Heart right ventricle (tissue), 16 donors: ENCODE measurements at regions not wholly inside any gene's neighbourhood (a gene's known extent, or its start where the extent isn't known, plus 50 kb on each side); places are given as distances from the start of the nearest gene placed in this dataset.

ENCODE experiments used
- ATAC-seq, 8 donors: fragments of 200-7000 bp; cut with Tn5 transposase; one replicate each; pipeline ENCODE4 v1.9.1; 2020; ENCODE audit warnings: mild to moderate bottlenecking in 8 of 8, moderate library complexity in 8 of 8, moderate number of reproducible peaks in 1 of 8
- DNase-seq, 2 donors: peaks; one replicate each; pipeline ENCODE4 v3.0.0-alpha.2; 2020
- H3K27ac ChIP-seq, 10 donors: fragments of 200-600 bp; sonication (generic) in 2 of 10; one replicate each; pipeline versions ENCODE4 v1.5.0 to v1.8.0; 2020 to 2022; ENCODE audit warnings: mild to moderate bottlenecking in 3 of 10
- H3K27me3 ChIP-seq, 7 donors: fragments of 200-600 bp; one replicate each; pipeline ENCODE4 v1.8.0; 2021 to 2022; ENCODE audit warnings: mild to moderate bottlenecking in 2 of 7
- H3K36me3 ChIP-seq, 9 donors: fragments of 200-600 bp; sonication (generic) in 1 of 9; one replicate each; pipeline versions ENCODE4 v1.5.0 to v1.8.0; 2020 to 2022; ENCODE audit warnings: mild to moderate bottlenecking in 2 of 9
- H3K4me1 ChIP-seq, 9 donors: fragments of 200-600 bp; sonication (generic) in 1 of 9; one replicate each; pipeline versions ENCODE4 v1.5.0 to v1.8.0; 2020 to 2022; ENCODE audit warnings: mild to moderate bottlenecking in 4 of 9
- H3K4me3 ChIP-seq, 10 donors: fragments of 200-600 bp; sonication (generic) in 2 of 10; one replicate each; pipeline versions ENCODE4 v1.5.0 to v1.8.0; 2020 to 2022; ENCODE audit warnings: mild to moderate bottlenecking in 7 of 10, moderate library complexity in 2 of 10
- H3K9me3 ChIP-seq, 11 donors: fragments of 200-600 bp in 10 of 11; sonication (generic) in 2 of 11; one replicate each; pipeline versions ENCODE4 v1.5.0 to v1.8.0; 2013 to 2022; ENCODE audit warnings: mild to moderate bottlenecking in 2 of 11, control low read depth in 1 of 11, moderate library complexity in 1 of 11
- WGBS, 2 donors: extraction: QIAGEN DNeasy Blood & Tissue Kit; methylation state at CpG; one replicate each; pipeline ENCODE4 v1.1.7; 2013; ENCODE audit warnings: inconsistent platforms in 1 of 2; 5-methylcytosine and 5-hydroxymethylcytosine counted together
- intact Hi-C, 10 donors: fragments of 100-400 bp; cut with DNase I; formaldehyde crosslinking; loops; one replicate each; pipeline versions ENCODE4 v1.11.1 to v1.14.2; 2022
- TF ChIP-seq, protein P1 (sequence below), 9 donors: fragments of 200-600 bp; sonication (generic) in 2 of 9; IDR thresholded peaks; one replicate each; pipeline versions ENCODE4 v1.5.0 to v1.8.0; 2021 to 2022; ENCODE audit warnings: antibody characterized with exemption in 9 of 9, mild to moderate bottlenecking in 5 of 9, moderate library complexity in 1 of 9
- donor health status: Arrhythmogenic right ventricular cardiomyopathy.
- donor health status: ischemic (EF 13 %, LVEDD 7.1; RV severe dilation, severe dysfunction).
- donor health status: healthy with polysubstance abuse.
- donor health status: DM: no; HTN: yes; CAD: no.
- donor health status: DM: no; HTN: no; CAD: no.
- donor health status: ischemic (EF 25% LVEDD 6.9; RV normal size, moderate dysfunction).
- donor health status: ischemic (EF 25% LVEDD 5.7; RV mildly dilated, moderate dysfunction).
- donor health status: healthy.
- donor health status: DM: yes; HTN: yes; CAD: no.
- donor health status: Ischemic cardiomyopathy.
- donor health status: ischemic (EF 35%, LVEDD 5.7; RV mildly dilated, moderate dysfunction).
- donor health status: nonischemic (EF 11% LVEDD 7.7; RV severe dilation, severe dysfunction).
- donor health status: DM: yes; HTN: yes; CAD: no.
- donor health status: PGD.
- donor health status: ischemic (EF 29% LVEDD 5.4; RV normal size, mild dysfunction).
- donor health status: nonischemic (EF 23%, LVEDD 6.1; RV moderate dilation, normal function).

DNA sequence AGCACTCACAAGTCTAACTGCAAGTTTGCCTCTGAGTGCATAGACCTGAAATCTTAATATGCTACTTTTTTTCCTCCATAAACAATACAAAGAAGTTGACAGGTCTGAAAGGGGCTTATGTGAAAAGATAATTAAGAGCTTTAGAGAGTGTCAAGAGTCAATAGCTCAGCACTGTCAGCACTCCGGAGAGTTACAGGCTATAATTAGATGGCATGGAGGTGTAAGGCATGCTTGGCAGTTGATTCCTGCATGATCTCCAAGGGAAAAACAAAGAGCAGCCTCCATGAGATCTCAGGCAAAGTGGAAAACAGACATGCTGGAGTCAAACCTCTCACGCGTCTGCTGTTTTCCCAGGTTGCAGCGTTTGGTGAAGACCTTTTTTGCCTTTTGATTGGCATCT, 468.7 kb downstream of the TLE4 start:
- ATAC-seq (peak in 6 of 8 donors; percentile 38 to 84 (median 66)), DNase-seq (no peak)
- Histone ChIP-seq H3K27ac (no peak overlapping the region), H3K36me3 (no peaks in the 10 kb centered on the region), H3K4me3 (no peak overlapping the region), H3K4me1 (peaks cover 0 to 8% (median 0%) of the 10 kb centered on the region in 9 donors), H3K9me3 (peaks cover 0 to 3% (median 0%) of the 10 kb centered on the region in 11 donors), H3K27me3 (peaks cover 0 to 5% (median 0%) of the 10 kb centered on the region in 7 donors)
- TF ChIP-seq, protein P1, sequence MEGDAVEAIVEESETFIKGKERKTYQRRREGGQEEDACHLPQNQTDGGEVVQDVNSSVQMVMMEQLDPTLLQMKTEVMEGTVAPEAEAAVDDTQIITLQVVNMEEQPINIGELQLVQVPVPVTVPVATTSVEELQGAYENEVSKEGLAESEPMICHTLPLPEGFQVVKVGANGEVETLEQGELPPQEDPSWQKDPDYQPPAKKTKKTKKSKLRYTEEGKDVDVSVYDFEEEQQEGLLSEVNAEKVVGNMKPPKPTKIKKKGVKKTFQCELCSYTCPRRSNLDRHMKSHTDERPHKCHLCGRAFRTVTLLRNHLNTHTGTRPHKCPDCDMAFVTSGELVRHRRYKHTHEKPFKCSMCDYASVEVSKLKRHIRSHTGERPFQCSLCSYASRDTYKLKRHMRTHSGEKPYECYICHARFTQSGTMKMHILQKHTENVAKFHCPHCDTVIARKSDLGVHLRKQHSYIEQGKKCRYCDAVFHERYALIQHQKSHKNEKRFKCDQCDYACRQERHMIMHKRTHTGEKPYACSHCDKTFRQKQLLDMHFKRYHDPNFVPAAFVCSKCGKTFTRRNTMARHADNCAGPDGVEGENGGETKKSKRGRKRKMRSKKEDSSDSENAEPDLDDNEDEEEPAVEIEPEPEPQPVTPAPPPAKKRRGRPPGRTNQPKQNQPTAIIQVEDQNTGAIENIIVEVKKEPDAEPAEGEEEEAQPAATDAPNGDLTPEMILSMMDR (IDR thresholded peaks at IDR 0.05) = no peak
- 43 to 51% methylated on average over 4 of the region's 4 CpGs for WGBS, 2 donors
- intact Hi-C loops = no loop called here

DNA sequence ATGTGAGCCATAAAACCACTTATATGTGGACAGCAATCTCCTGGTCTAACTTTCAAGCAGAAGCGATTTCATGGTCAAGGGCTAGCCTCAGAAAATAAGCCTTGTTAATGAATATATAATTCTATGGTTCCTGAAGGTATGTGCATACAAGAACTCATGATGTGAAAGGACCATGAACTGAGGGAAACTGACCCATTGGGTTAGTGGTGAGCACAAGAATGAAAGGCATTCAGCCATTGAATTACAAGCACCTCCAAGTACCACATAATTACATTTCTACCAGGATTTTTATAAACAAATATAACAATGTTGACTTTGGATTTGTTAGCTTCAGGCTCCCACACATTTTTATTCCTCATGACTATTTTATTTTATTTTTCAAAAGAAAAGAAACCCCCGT, 459.0 kb downstream of the TLE4 start:
- Histone ChIP-seq H3K27me3 (no peaks in the 10 kb centered on the region), H3K27ac (no peak overlapping the region), H3K4me1 (no peaks in the 10 kb centered on the region), H3K9me3 (peaks cover 0 to 10% (median 0%) of the 10 kb centered on the region in 11 donors), H3K4me3 (no peak overlapping the region), H3K36me3 (no peaks in the 10 kb centered on the region)
- DNase-seq = no peak
- 92 to 97% methylated on average over 2 of the region's 2 CpGs for WGBS, 2 donors
- intact Hi-C loops = no loop called here
- TF ChIP-seq, protein P1 (IDR thresholded peaks at IDR 0.05) = no peak
- ATAC-seq = no peak

DNA sequence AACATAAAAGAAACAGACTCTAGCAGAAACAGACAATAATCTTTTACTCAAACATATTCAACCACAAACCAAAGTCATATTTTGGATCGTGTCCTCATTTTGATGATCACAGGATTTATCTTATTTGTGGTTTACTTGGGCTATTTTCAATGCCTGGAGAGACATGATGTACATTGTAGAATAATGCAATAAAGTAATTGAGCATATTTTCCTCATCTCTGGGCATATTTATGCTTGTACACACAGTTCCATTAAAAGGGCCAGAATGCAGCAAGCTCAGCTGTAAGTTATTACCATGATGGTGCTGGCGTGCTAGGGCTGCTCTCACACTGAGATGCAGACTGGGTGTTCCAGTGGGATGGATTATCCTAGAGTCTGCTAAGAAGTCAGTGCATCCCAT, 456.7 kb downstream of the TLE4 start:
- Histone ChIP-seq H3K9me3 (peaks cover 0 to 10% (median 0%) of the 10 kb centered on the region in 11 donors), H3K27ac (no peak overlapping the region), H3K4me1 (no peaks in the 10 kb centered on the region), H3K36me3 (no peaks in the 10 kb centered on the region), H3K4me3 (no peak overlapping the region), H3K27me3 (no peaks in the 10 kb centered on the region)
- ATAC-seq (peak in 1 of 8 donors; percentile 89), DNase-seq (no peak)
- TF ChIP-seq, protein P1 (IDR thresholded peaks at IDR 0.05) = no peak
- intact Hi-C loops = no loop called here
- WGBS, 2 donors = 65 to 70% methylated on average over 2 of the region's 2 CpGs

DNA sequence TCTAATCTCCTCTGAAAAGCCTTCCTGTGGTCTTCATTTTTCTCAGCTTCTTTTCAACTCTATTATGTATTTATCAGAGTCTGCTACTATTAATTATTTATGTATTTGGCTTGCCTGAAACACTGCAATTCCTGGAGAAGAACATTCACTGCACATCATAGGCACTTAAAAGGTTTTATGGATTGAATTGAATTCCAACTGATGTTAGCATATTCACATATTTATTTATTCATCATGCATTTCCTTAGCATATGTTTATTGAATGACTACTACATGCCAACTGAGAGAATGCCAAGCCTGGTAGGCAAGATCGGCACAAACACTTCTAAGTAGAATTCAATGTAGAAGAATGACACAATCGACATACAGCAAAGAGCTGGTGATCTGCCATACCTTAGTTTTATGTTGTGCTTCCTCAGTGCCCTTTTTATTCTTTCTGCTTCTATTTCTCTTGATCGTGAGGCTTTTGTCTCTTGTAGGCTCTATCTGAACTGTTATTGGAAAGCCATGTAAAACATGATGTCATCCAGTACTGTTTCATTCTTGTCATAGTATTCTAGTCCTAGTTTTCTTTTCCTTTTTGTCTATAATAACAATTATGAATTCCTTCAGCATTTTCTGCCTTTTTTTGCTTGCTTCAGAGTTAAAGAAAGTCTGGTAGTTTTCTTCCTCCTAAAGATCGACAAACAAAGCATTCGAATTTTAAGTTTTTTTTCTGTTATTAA, 454.2 kb downstream of the TLE4 start:
- DNase-seq (no peak), ATAC-seq (no peak)
- intact Hi-C loops = no loop called here
- TF ChIP-seq, protein P1 (IDR thresholded peaks at IDR 0.05) = no peak
- H3K36me3 ChIP-seq = no peaks in the 10 kb centered on the region
- H3K4me1 ChIP-seq = no peaks in the 10 kb centered on the region
- WGBS, 2 donors = 87 to 91% methylated on average over 5 of the region's 5 CpGs
- H3K27ac ChIP-seq = no peak overlapping the region
- no peaks in the 10 kb centered on the region for H3K27me3 ChIP-seq
- peaks cover 0 to 2% (median 0%) of the 10 kb centered on the region in 11 donors for H3K9me3 ChIP-seq
- H3K4me3 ChIP-seq = no peak overlapping the region
